ENCODE measurements at regions not wholly inside any gene's neighbourhood (a gene's known extent, or its start where the extent isn't known, plus 50 kb on each side); places are given as distances from the start of the nearest gene placed in this dataset.
"Not testable (repeated sequence)": the region's sequence is repeated elsewhere in the genome, so short reads cannot be mapped to it uniquely, and the experiment has no call there.

GRCh38 chr2:147017951-147018645, 826.7 kb upstream of the ACVR2A start:
- Histone ChIP-seq H3K4me1 (ENCODE audit: insufficient read depth, low read length) (no peaks in the 10 kb centered on the region), H3K9me3 (ENCODE audit: low read depth, low read length) (peaks cover 8% of the 10 kb centered on the region), H3K27me3 (ENCODE audit: insufficient read depth, low read length) (no peaks in the 10 kb centered on the region), H3K4me3 (ENCODE audit: low read length) (no peak overlapping the region)

GRCh38 chr2:147016181-147016580, 828.6 kb upstream of the ACVR2A start:
- no peaks in the 10 kb centered on the region for H3K4me1 ChIP-seq (ENCODE audit: insufficient read depth, low read length)
- H3K9me3 ChIP-seq (ENCODE audit: low read depth, low read length) = no peaks in the 10 kb centered on the region
- H3K27me3 ChIP-seq (ENCODE audit: insufficient read depth, low read length) = no peaks in the 10 kb centered on the region
- no peak overlapping the region for H3K4me3 ChIP-seq (ENCODE audit: low read length)

DNA sequence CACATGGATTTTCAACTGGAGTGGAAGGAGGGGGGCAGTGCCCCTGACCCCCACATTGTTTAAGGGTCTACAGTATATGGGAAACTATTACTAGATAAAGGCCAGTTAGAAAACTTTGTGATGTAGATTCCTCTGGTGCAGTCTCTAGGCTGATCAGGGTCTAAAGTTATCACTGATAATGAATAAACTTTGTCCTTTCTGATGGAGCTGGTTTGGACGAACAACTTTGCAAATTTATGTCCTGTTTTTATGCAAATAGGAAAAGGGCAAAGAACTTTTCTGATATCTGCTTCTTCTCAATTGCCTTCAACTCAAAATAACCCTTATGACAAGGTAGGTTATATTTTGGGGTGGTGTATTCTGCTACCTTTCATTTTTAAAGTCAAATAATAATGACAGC, 829.2 kb upstream of the ACVR2A start:
- Histone ChIP-seq H3K9me3 (ENCODE audit: low read depth, low read length) (no peaks in the 10 kb centered on the region), H3K4me3 (ENCODE audit: low read length) (no peak overlapping the region), H3K4me1 (ENCODE audit: insufficient read depth, low read length) (no peaks in the 10 kb centered on the region), H3K27me3 (ENCODE audit: insufficient read depth, low read length) (no peaks in the 10 kb centered on the region)

DNA sequence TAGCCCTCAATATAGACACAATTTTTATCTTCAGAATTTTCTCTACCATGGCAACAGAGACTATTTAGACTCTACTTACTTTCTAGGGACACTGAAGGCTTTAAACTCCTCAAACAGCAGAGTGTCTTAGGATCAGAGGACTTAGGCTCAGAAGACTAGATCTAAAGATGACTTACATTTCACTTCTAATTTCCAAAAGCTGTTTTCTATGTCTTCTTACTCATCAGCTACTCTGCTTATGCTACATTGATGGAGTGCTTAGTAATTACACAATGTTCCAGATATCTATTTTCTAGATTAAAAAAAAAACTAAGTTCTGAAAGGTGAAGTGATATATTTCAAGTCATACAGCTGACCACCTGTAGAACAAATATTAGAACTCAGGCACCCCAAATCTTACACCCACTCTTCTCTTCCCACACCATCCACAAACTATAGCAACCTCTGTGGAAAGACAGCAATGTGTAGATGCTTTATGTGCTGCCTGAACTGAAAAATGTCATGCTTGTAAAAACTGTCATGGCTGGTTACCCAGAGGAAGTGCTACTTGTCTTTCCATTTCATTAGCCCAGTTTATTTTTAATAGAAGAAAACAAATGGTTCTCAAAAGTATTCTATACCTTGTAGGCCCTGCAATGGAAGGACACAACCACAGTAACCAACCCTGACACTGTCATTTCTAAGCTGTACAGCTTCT, 831.0 kb upstream of the ACVR2A start:
- H3K4me3 ChIP-seq (ENCODE audit: low read length) = no peak overlapping the region

GRCh38 chr2:147008481-147008880, 836.3 kb upstream of the ACVR2A start:
- no peak overlapping the region for H3K4me3 ChIP-seq (ENCODE audit: low read length)
- H3K4me1 ChIP-seq (ENCODE audit: insufficient read depth, low read length) = no peaks in the 10 kb centered on the region
- no peaks in the 10 kb centered on the region for H3K27me3 ChIP-seq (ENCODE audit: insufficient read depth, low read length)
- no peaks in the 10 kb centered on the region for H3K9me3 ChIP-seq (ENCODE audit: low read depth, low read length)

More for the DNA sequence above, 831.0 kb upstream of the ACVR2A start:
- Histone ChIP-seq H3K9me3 (ENCODE audit: low read depth, low read length) (no peaks in the 10 kb centered on the region), H3K27me3 (ENCODE audit: insufficient read depth, low read length) (no peaks in the 10 kb centered on the region), H3K4me1 (ENCODE audit: insufficient read depth, low read length) (no peaks in the 10 kb centered on the region)

- Histone ChIP-seq H3K4me1 (ENCODE audit: insufficient read depth, low read length) (no peaks in the 10 kb centered on the region), H3K4me3 (ENCODE audit: low read length) (no peak overlapping the region), H3K27me3 (ENCODE audit: insufficient read depth, low read length) (no peaks in the 10 kb centered on the region), H3K9me3 (ENCODE audit: low read depth, low read length) (no peaks in the 10 kb centered on the region)
Measured at GRCh38 chr2:147006736-147007141, 838.1 kb upstream of the ACVR2A start.

DNA sequence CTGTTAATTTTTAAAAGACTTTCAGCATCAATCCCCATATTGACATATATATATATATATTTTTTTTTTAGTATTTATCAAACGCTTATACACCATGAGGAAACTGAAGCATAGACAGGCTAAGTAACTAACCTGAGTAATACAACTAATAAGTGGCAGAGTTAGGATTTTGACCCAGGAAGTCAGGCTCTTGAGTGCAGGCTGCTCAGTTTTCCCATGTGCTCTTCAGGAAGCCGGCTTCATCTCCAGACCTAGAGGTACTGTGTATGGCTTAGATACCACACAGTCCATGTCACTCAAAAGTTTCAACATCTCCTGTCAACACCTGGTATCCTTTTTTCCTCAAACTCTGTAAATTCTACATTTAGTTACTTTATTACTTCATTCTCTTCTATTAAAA, 841.7 kb upstream of the ACVR2A start:
- H3K27me3 ChIP-seq (ENCODE audit: insufficient read depth, low read length) = no peaks in the 10 kb centered on the region
- no peak overlapping the region for H3K4me3 ChIP-seq (ENCODE audit: low read length)
- no peaks in the 10 kb centered on the region for H3K4me1 ChIP-seq (ENCODE audit: insufficient read depth, low read length)
- no peaks in the 10 kb centered on the region for H3K9me3 ChIP-seq (ENCODE audit: low read depth, low read length)

GRCh38 chr2:147002256-147002655, 842.6 kb upstream of the ACVR2A start:
- Histone ChIP-seq H3K4me1 (ENCODE audit: insufficient read depth, low read length) (no peaks in the 10 kb centered on the region), H3K4me3 (ENCODE audit: low read length) (no peak overlapping the region), H3K9me3 (ENCODE audit: low read depth, low read length) (no peaks in the 10 kb centered on the region), H3K27me3 (ENCODE audit: insufficient read depth, low read length) (no peaks in the 10 kb centered on the region)

- H3K4me1 ChIP-seq (ENCODE audit: insufficient read depth, low read length) = no peaks in the 10 kb centered on the region
- H3K9me3 ChIP-seq (ENCODE audit: low read depth, low read length) = no peaks in the 10 kb centered on the region
- H3K27me3 ChIP-seq (ENCODE audit: insufficient read depth, low read length) = no peaks in the 10 kb centered on the region
- H3K4me3 ChIP-seq (ENCODE audit: low read length) = no peak overlapping the region
Measured at GRCh38 chr2:147001061-147001460, 843.8 kb upstream of the ACVR2A start.

- H3K9me3 ChIP-seq (ENCODE audit: low read depth, low read length); H3K4me3 ChIP-seq (ENCODE audit: low read length); H3K4me1 ChIP-seq (ENCODE audit: insufficient read depth, low read length); H3K27me3 ChIP-seq (ENCODE audit: insufficient read depth, low read length): not testable (repeated sequence)
Measured at GRCh38 chr2:147000151-147000550, 844.7 kb upstream of the ACVR2A start.

DNA sequence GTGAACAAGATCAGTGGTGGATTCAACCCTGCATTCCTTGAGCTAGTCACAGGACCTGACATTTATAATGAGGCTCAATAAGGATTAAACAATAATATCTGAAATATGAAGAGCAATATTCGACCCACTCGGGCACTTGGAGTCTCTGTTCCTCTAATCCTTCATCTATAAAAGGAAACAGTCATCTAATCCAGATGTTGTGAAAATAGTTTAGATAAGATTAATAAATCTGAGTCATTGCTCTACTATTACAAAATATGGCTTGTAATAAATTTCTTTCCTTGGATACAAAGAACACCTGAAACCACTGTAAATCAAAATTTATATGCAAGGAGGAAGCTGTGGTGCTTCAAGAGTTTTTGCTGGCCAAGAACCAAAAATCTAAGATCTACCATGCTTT, 846.9 kb upstream of the ACVR2A start:
- Histone ChIP-seq H3K27me3 (ENCODE audit: insufficient read depth, low read length) (no peaks in the 10 kb centered on the region), H3K4me1 (ENCODE audit: insufficient read depth, low read length) (no peaks in the 10 kb centered on the region), H3K4me3 (ENCODE audit: low read length) (no peak overlapping the region), H3K9me3 (ENCODE audit: low read depth, low read length) (no peaks in the 10 kb centered on the region)

DNA sequence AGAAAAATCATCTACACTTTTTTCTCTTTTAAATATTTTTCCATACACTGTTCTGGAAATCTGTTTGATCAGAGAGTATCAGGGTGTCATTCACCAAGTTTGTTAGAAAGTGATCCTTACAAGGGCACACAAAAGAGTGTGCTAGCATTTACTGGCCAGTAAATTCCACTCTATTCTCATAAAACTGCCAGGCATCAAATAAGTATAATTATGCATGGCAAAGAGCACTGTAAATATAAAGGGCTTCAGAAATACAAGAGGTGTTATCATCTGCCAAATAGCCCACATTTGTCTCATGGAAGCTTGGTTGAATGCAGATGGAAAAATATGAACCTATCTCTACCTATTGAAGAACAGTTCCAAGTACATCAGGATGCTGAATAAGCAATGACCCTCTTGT, 847.3 kb upstream of the ACVR2A start:
- H3K9me3 ChIP-seq (ENCODE audit: low read depth, low read length) = no peaks in the 10 kb centered on the region
- H3K4me3 ChIP-seq (ENCODE audit: low read length) = no peak overlapping the region
- H3K4me1 ChIP-seq (ENCODE audit: insufficient read depth, low read length) = no peaks in the 10 kb centered on the region
- H3K27me3 ChIP-seq (ENCODE audit: insufficient read depth, low read length) = no peaks in the 10 kb centered on the region

- Histone ChIP-seq H3K9me3 (ENCODE audit: low read depth, low read length) (no peaks in the 10 kb centered on the region), H3K27me3 (ENCODE audit: insufficient read depth, low read length) (no peaks in the 10 kb centered on the region), H3K4me1 (ENCODE audit: insufficient read depth, low read length) (no peaks in the 10 kb centered on the region), H3K4me3 (ENCODE audit: low read length) (no peak overlapping the region)
Measured at GRCh38 chr2:146994246-146994645, 850.6 kb upstream of the ACVR2A start.

GRCh38 chr2:146992466-146992865, 852.4 kb upstream of the ACVR2A start:
- Histone ChIP-seq H3K4me3 (ENCODE audit: low read length) (no peak overlapping the region), H3K9me3 (ENCODE audit: low read depth, low read length) (no peaks in the 10 kb centered on the region), H3K27me3 (ENCODE audit: insufficient read depth, low read length) (no peaks in the 10 kb centered on the region), H3K4me1 (ENCODE audit: insufficient read depth, low read length) (no peaks in the 10 kb centered on the region)

GRCh38 chr2:146992057-146992456, 852.8 kb upstream of the ACVR2A start:
- H3K9me3 ChIP-seq (ENCODE audit: low read depth, low read length) = no peaks in the 10 kb centered on the region
- no peaks in the 10 kb centered on the region for H3K4me1 ChIP-seq (ENCODE audit: insufficient read depth, low read length)
- no peak overlapping the region for H3K4me3 ChIP-seq (ENCODE audit: low read length)
- H3K27me3 ChIP-seq (ENCODE audit: insufficient read depth, low read length) = no peaks in the 10 kb centered on the region

All from mononuclear cell (primary cell).